ENCODE measurements at regions not wholly inside any gene's neighbourhood (a gene's known extent, or its start where the extent isn't known, plus 50 kb on each side); places are given as distances from the start of the nearest gene placed in this dataset.

- H3K4me2 ChIP-seq (ENCODE audit: low read length), result no peak overlapping the region
- no peak overlapping the region for H2AFZ ChIP-seq (ENCODE audit: low read depth, low read length)
- H3K4me3 ChIP-seq (ENCODE audit: low read length), result no peak overlapping the region
- H3K27ac ChIP-seq (ENCODE audit: low read length), result no peak overlapping the region
- TF ChIP-seq CTCF (IDR thresholded peaks at IDR 0.05; ENCODE audit: low read depth, low read length), result no peak
- TF ChIP-seq EZH2phosphoT487 (IDR thresholded peaks at IDR 0.05; ENCODE audit: low read depth), result no peak
- H3K4me1 ChIP-seq (ENCODE audit: low read length), result peaks cover 26% of the 10 kb centered on the region
- no peaks in the 10 kb centered on the region for H3K36me3 ChIP-seq (replicated peaks; ENCODE audit: low read depth, low read length)
- no peak overlapping the region for H3K9ac ChIP-seq (ENCODE audit: low read length)
- H3K79me2 ChIP-seq (ENCODE audit: low read length), result no peaks in the 10 kb centered on the region
- H3K9me3 ChIP-seq (ENCODE audit: insufficient read depth, low read length), result no peaks in the 10 kb centered on the region
- peaks cover 66% of the 10 kb centered on the region for H3K27me3 ChIP-seq (ENCODE audit: low read depth, low read length)
- H4K20me1 ChIP-seq (ENCODE audit: insufficient read depth, low read length), result peaks cover 15% of the 10 kb centered on the region
Observed at GRCh38 chr13:62035981-62036380, 620.3 kb upstream of the PCDH20 start.

DNA sequence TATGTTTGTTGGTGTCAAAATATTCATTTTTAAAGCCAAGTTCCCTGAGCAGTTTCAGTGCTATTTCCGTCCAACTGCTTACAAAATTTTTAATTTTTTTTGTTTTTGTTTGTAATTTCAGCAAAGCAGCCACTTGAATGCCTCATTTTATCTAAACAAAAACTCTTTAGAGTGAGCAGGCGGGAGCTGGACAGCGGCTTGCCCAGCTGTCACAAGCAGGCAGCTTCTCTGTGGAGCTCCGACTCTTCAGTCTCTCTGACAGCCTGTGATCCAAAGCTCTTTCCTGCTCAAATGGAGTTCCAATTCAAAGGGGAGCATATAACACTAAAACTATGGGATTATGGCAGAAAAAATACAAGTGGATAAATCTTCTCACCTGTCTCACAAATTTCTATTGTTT is 618.3 kb upstream of the PCDH20 start:
- TF ChIP-seq CTCF (IDR thresholded peaks at IDR 0.05; ENCODE audit: low read depth, low read length) (no peak), EZH2phosphoT487 (IDR thresholded peaks at IDR 0.05; ENCODE audit: low read depth) (no peak)
- Histone ChIP-seq H3K4me1 (ENCODE audit: low read length) (peaks cover 24% of the 10 kb centered on the region), H2AFZ (ENCODE audit: low read depth, low read length) (no peak overlapping the region), H3K79me2 (ENCODE audit: low read length) (no peaks in the 10 kb centered on the region), H3K9me3 (ENCODE audit: insufficient read depth, low read length) (no peaks in the 10 kb centered on the region), H3K27ac (ENCODE audit: low read length) (no peak overlapping the region), H3K36me3 (replicated peaks; ENCODE audit: low read depth, low read length) (no peaks in the 10 kb centered on the region), H3K4me3 (ENCODE audit: low read length) (no peak overlapping the region), H3K9ac (ENCODE audit: low read length) (no peak overlapping the region), H3K4me2 (ENCODE audit: low read length) (no peak overlapping the region), H3K27me3 (ENCODE audit: low read depth, low read length) (peaks cover 45% of the 10 kb centered on the region), H4K20me1 (ENCODE audit: insufficient read depth, low read length) (peaks cover 10% of the 10 kb centered on the region)

DNA sequence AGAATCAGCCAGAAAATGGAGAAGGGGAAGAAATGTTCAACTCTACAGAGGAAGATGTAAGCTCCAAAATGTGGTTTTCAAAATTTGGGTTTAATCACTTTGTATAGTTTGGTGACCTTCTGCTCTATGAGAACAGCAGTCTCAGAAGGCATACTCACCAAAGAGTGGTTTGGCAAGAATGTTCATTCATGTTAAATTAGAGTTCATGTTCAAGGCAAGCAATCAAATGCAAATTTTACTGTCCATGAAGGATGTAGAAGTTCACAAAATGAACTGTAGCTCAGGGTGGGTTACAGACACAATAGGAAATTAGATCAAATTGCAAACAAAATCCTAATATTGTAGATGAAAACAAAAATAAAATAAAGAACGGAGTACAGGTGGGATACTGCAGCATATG is 606.7 kb upstream of the PCDH20 start:
- Histone ChIP-seq H3K9me3 (ENCODE audit: insufficient read depth, low read length) (no peaks in the 10 kb centered on the region), H3K27ac (ENCODE audit: low read length) (no peak overlapping the region), H3K79me2 (ENCODE audit: low read length) (no peaks in the 10 kb centered on the region), H2AFZ (ENCODE audit: low read depth, low read length) (no peak overlapping the region), H3K4me1 (ENCODE audit: low read length) (peaks cover 5% of the 10 kb centered on the region), H4K20me1 (ENCODE audit: insufficient read depth, low read length) (no peaks in the 10 kb centered on the region), H3K4me3 (ENCODE audit: low read length) (no peak overlapping the region), H3K27me3 (ENCODE audit: low read depth, low read length) (no peaks in the 10 kb centered on the region), H3K36me3 (replicated peaks; ENCODE audit: low read depth, low read length) (no peaks in the 10 kb centered on the region), H3K9ac (ENCODE audit: low read length) (no peak overlapping the region), H3K4me2 (ENCODE audit: low read length) (no peak overlapping the region)
- TF ChIP-seq EZH2phosphoT487 (IDR thresholded peaks at IDR 0.05; ENCODE audit: low read depth), result no peak
- no peak for TF ChIP-seq CTCF (IDR thresholded peaks at IDR 0.05; ENCODE audit: low read depth, low read length)

DNA sequence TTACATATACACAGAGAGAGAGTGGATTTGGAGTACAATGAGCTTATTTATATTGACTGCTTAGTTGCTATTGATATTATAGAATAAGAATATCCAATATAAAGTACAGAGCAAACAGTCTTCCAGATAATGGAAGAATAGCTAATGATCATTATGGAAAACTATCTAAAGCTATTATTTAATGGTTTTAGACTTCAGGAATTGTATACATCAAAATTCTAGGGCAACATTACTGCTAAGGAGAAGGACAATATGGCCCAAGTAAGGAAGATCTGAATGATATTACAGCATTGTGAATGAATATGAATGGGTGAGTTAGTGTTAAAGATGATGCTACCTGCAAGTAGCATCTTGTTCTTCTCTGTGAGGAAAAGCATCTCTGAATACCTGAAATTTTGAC is 604.2 kb upstream of the PCDH20 start:
- H3K79me2 ChIP-seq (ENCODE audit: low read length), result no peaks in the 10 kb centered on the region
- H4K20me1 ChIP-seq (ENCODE audit: insufficient read depth, low read length), result no peaks in the 10 kb centered on the region
- H3K27ac ChIP-seq (ENCODE audit: low read length), result no peak overlapping the region
- no peak overlapping the region for H3K4me3 ChIP-seq (ENCODE audit: low read length)
- H3K4me2 ChIP-seq (ENCODE audit: low read length), result no peak overlapping the region
- H3K36me3 ChIP-seq (replicated peaks; ENCODE audit: low read depth, low read length), result no peaks in the 10 kb centered on the region
- H3K9me3 ChIP-seq (ENCODE audit: insufficient read depth, low read length), result no peaks in the 10 kb centered on the region
- H3K27me3 ChIP-seq (ENCODE audit: low read depth, low read length), result no peaks in the 10 kb centered on the region
- H3K9ac ChIP-seq (ENCODE audit: low read length), result no peak overlapping the region
- TF ChIP-seq CTCF (IDR thresholded peaks at IDR 0.05; ENCODE audit: low read depth, low read length) (no peak), EZH2phosphoT487 (IDR thresholded peaks at IDR 0.05; ENCODE audit: low read depth) (no peak)
- peaks cover 5% of the 10 kb centered on the region for H3K4me1 ChIP-seq (ENCODE audit: low read length)
- no peak overlapping the region for H2AFZ ChIP-seq (ENCODE audit: low read depth, low read length)
